Uterus (tissue), 3 donors: ENCODE measurements at regions not wholly inside any gene's neighbourhood (a gene's known extent, or its start where the extent isn't known, plus 50 kb on each side); places are given as distances from the start of the nearest gene placed in this dataset.

ENCODE experiments used
- DNase-seq, 2 donors: peaks; one replicate each; pipeline ENCODE4 v3.0.0-alpha.2; 2019 to 2020
- H3K27ac ChIP-seq, 2 donors: fragments of 200-600 bp; sonication (generic); 1 replicate in 1 of 2; 2 replicates in 1 of 2; pipeline ENCODE4 v1.5.1; 2016 to 2018
- H3K27me3 ChIP-seq, 2 donors: fragments of 200-600 bp; sonication (generic); one replicate each; pipeline ENCODE4 v1.5.1; 2018 to 2019; ENCODE audit warnings: control low read depth in 1 of 2
- H3K36me3 ChIP-seq, 2 donors: fragments of 200-600 bp; sonication (generic); one replicate each; pipeline ENCODE4 v1.5.1; 2019; ENCODE audit warnings: control low read depth in 1 of 2
- H3K4me1 ChIP-seq, 2 donors: fragments of 200-600 bp; sonication (generic); one replicate each; pipeline ENCODE4 v1.5.1; 2018 to 2019; ENCODE audit warnings: control low read depth in 1 of 2
- H3K4me3 ChIP-seq, 2 donors: fragments of 200-600 bp; sonication (generic); 1 replicate in 1 of 2; 2 replicates in 1 of 2; pipeline ENCODE4 v1.5.1; 2018 to 2019; ENCODE audit warnings: mild to moderate bottlenecking in 1 of 2
- H3K9me3 ChIP-seq, 2 donors: fragments of 200-600 bp; sonication (generic); one replicate each; pipeline ENCODE4 v1.5.1; 2019; ENCODE audit warnings: control low read depth in 1 of 2
- CTCF ChIP-seq, 4 experiments: fragments of 200-600 bp in 2 of 4; fragments of 450-650 bp in 2 of 4; sonication (generic) in 2 of 4; IDR thresholded peaks; one replicate each; pipeline ENCODE4 v1.5.1; 2016 to 2019; ENCODE audit warnings: antibody characterized with exemption in 4 of 4, mild to moderate bottlenecking in 2 of 4, moderate library complexity in 1 of 4
- POLR2A ChIP-seq, 2 donors: fragments of 450-650 bp; IDR thresholded peaks; one replicate each; pipeline ENCODE4 v1.6.1; 2016; ENCODE audit warnings: antibody characterized with exemption in 2 of 2, mild to moderate bottlenecking in 1 of 2, moderate library complexity in 1 of 2
- intact Hi-C: fragments of 100-400 bp; cut with DNase I; formaldehyde crosslinking; loops from one replicate; pipeline ENCODE4 v1.15.1; 2023; ENCODE audit warnings: low total_unique reads
- donor health status: DM: yes; HTN: yes; CAD: no.

- Histone ChIP-seq H3K36me3 (no peaks in the 10 kb centered on the region), H3K27ac (no peak overlapping the region), H3K4me1 (no peaks in the 10 kb centered on the region), H3K9me3 (no peaks in the 10 kb centered on the region), H3K4me3 (no peak overlapping the region), H3K27me3 (no peaks in the 10 kb centered on the region)
- DNase-seq: no peak
- intact Hi-C loops: no loop called here
- TF ChIP-seq POLR2A (IDR thresholded peaks at IDR 0.05) (no peak), CTCF (IDR thresholded peaks at IDR 0.05) (no peak)
These were observed 880.1 kb downstream of the UQCRFS1 start for GRCh38 chr19:28332886-28333285.

- H3K27me3 ChIP-seq: no peaks in the 10 kb centered on the region
- no peaks in the 10 kb centered on the region for H3K36me3 ChIP-seq
- no peaks in the 10 kb centered on the region for H3K9me3 ChIP-seq
- DNase-seq: no peak
- intact Hi-C loops: no loop called here
- H3K27ac ChIP-seq: no peak overlapping the region
- no peak overlapping the region for H3K4me3 ChIP-seq
- H3K4me1 ChIP-seq: no peaks in the 10 kb centered on the region
- TF ChIP-seq CTCF (IDR thresholded peaks at IDR 0.05) (no peak), POLR2A (IDR thresholded peaks at IDR 0.05) (no peak)
These were observed 880.6 kb downstream of the UQCRFS1 start for GRCh38 chr19:28332351-28332750.

- no peak overlapping the region for H3K4me3 ChIP-seq
- H3K36me3 ChIP-seq: no peaks in the 10 kb centered on the region
- H3K4me1 ChIP-seq: no peaks in the 10 kb centered on the region
- TF ChIP-seq CTCF (IDR thresholded peaks at IDR 0.05): no peak
- TF ChIP-seq POLR2A (IDR thresholded peaks at IDR 0.05): no peak
- H3K9me3 ChIP-seq: no peaks in the 10 kb centered on the region
- intact Hi-C loops: no loop called here
- no peak overlapping the region for H3K27ac ChIP-seq
- no peak for DNase-seq
- H3K27me3 ChIP-seq: no peaks in the 10 kb centered on the region
These were observed 881.4 kb downstream of the UQCRFS1 start for GRCh38 chr19:28331596-28331995.

GRCh38 chr19:28330831-28331230, 882.1 kb downstream of the UQCRFS1 start:
- no peak for TF ChIP-seq POLR2A (IDR thresholded peaks at IDR 0.05)
- TF ChIP-seq CTCF (IDR thresholded peaks at IDR 0.05): no peak
- no peak for DNase-seq
- Histone ChIP-seq H3K4me1 (no peaks in the 10 kb centered on the region), H3K4me3 (no peak overlapping the region), H3K9me3 (no peaks in the 10 kb centered on the region), H3K27me3 (no peaks in the 10 kb centered on the region), H3K27ac (no peak overlapping the region), H3K36me3 (no peaks in the 10 kb centered on the region)
- intact Hi-C loops: no loop called here

GRCh38 chr19:28329429-28329828, 883.5 kb downstream of the UQCRFS1 start:
- Histone ChIP-seq H3K9me3 (no peaks in the 10 kb centered on the region), H3K4me1 (no peaks in the 10 kb centered on the region), H3K27ac (no peak overlapping the region), H3K36me3 (no peaks in the 10 kb centered on the region), H3K4me3 (no peak overlapping the region), H3K27me3 (no peaks in the 10 kb centered on the region)
- no peak for TF ChIP-seq CTCF (IDR thresholded peaks at IDR 0.05)
- no peak for TF ChIP-seq POLR2A (IDR thresholded peaks at IDR 0.05)
- intact Hi-C loops: loop anchor here (10.0 kb wide), 1 partner anchor 355 kb away; no protein-coding TSS in a partner anchor
- no peak for DNase-seq
